ENCODE measurements at regions not wholly inside any gene's neighbourhood (a gene's known extent, or its start where the extent isn't known, plus 50 kb on each side); places are given as distances from the start of the nearest gene placed in this dataset.
A peak's percentile ranks its signal among the peaks of the same experiment; 100 is the strongest.
"Not testable (repeated sequence)": the region's sequence is repeated elsewhere in the genome, so short reads cannot be mapped to it uniquely, and the experiment has no call there.

DNA sequence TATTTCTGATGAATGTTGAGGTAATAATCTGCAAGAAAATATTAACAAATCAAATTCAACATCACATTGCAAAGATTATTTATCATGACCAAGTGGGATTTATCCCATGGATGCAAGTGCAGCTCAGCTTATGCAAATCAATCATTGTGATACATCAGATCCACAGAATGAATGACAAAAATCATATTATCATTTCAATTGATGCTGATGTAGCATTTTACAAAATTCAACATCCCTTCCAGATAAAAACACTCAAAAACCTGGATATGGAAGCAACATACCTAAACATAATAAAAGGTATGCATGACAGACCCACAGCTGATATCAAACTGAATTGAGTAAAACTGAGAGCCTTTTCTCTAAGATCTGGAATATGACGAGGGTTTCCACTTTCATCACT lies 1915.4 kb downstream of the ARAP2 start:
- DNase-seq: no peak

DNA sequence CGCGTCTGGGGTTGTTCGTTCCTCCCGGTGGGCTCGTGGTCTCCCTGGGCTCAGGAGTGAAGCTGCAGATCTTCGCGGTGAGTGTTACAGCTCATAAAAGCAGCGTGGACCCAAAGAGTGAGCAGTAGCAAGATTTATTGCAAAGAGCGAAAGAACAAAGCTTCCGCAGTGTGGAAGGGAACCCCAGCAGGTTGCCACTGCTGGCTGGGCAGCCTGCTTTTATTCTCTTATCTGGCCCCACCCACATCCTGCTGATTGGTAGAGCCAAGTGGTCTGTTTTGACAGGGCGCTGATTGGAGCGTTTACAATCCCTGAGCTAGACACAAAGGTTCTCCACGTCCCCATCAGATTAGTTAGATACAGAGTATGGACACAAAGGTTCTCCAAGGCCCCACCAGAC lies 1909.2 kb downstream of the ARAP2 start:
- not testable (repeated sequence) for DNase-seq

DNA sequence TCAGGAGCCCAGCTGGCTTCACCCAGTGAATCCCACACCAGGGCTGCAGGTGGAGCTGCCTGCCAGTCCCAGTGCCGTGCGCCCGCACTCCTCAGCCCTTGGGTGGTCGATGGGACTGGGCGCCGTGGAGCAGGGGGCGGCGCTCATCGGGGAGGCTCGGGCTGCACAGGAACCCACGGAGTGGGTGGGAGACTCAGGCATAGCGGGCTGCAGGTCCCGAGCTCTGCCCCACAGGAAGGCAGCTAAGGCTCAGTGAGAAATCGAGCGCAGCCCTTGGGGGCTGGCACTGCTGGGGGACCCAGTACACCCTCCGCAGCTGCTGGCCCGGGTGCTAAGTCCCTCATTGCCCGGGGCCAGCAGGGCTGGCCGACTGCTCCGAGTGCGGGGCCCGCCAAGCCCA lies 1908.8 kb downstream of the ARAP2 start:
- DNase-seq: not testable (repeated sequence)

DNA sequence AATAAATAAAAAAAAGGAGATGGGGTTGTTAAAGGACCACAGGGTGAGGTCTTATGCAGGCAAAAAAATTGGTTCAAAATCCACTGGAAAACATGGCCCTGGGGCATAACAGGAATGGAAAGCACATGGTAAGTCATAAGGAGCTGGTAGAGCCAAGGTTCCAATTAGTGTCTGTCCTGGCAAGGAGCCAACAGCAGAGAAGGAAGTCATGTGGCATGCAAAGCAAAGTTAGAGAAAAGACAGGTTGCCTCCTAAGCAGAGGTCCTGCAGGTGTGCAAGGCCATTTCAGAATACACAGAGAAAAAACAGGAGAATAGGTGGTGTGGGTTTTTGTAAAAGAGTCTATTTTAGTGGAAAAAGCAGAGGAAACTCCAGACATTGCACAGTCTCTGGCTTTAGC lies 1881.7 kb downstream of the ARAP2 start:
- DNase-seq: no peak

DNA sequence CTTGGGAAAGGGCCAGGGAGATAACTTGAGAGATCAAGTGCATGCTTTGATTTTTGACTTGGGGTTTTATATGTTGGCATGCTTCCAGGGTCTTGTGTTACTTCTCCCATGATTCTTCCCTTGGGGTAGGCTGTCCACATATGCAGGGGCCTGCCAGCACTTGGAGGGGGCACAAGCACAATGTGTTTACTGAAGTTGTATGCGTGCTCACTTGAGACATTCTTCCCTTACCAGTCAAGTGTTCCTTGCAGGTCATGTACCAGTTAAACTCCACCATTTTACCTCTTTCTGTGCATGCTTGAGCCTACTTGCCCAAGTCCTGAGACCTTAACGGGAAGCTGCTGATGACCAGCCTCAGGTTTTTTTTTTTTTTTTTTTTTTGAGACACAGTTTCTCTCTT lies 1880.5 kb downstream of the ARAP2 start:
- DNase-seq: no peak

DNA sequence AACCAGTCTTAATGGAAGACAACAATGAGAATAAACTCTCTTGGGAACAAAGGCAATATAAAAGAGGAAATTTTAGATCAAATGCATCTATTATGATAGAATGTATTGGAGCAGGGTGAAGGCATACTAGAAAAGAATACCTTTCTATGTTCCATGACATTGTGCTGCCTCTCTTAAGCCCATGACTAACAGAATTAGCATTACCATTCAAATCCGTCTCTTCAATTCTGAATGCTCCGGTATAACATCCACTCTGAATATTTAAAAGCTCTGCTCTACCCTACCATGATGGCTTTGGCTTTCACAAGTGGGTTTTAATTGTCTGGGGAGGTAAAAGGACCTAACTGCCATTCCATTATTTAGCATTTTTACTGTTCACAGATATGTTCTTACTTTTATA lies 1878.4 kb downstream of the ARAP2 start:
- DNase-seq: no peak

DNA sequence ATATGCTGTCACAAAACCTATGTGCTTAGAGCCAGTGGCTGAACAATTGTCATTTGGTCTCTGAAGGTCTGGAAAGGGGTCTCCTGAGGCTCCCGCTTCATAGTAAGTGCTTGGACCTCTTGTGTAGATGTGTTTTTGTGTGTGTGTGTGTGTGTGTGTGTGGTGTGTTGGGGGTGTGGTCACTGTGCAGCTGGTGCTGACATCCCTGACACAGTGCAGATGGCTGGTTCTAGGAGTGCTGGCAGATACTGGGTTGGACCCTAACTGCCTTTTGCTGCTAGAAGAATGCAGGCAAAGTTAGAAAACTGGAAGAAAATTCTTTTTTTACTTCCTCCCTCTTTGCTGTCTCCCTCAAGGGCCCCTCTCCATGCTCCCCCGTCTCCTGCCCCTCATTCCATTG lies 1872.6 kb downstream of the ARAP2 start:
- DNase-seq: no peak

DNA sequence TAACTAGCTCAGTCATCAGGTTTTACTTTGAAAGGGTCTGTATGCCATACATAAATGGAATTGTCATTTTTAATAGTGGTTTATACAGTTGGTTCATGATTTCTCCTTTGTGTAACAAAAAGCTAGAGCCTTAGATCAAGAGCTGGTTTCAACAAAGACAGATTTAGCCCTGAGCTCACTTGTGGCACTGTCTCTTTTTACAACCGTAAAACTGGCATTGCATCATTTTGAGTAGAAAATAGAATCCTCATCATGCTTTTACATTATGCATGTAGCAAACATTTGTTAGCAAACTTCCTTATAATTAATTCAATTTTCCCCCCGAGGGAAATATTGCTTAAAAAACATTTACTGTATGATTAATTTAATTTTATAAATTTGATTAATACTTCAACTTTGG lies 1871.5 kb downstream of the ARAP2 start:
- no peak for DNase-seq

DNA sequence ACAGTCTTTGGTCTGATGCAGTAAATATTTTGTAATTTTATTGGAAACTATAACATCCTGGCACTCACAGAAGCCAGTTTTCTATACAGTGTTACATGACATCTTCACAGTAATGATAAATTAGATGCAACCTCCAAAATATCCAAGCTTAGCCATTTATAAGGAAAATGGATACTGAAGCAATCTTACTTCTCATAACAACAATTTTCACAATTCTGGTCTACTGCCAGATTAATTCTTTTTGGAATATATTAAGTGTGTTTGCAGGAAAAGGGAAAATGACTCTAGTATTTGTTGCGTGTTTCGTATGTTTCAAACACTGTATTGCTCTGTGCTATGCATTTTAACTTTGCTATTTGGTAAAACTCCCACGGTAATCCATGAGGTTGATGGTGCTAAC lies 1870.9 kb downstream of the ARAP2 start:
- no peak for DNase-seq

DNA sequence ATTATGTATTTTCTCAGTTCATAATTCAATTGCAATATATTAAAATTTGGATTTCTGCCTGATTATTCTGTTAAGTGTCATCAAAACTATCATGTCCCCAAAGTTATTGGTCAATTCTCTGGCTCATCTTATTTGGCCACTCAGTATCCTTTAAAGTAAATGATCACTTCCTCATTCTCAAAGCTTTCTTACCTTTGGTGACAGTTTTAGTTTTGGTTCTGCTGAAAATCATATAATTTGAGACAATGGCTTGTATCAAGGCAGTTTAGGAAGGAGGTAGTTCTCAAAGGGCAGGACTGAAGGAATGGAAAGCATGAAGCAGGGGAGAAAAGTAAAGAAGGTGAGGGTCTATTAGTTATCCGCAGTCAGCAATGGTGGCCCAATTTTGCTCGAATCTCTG lies 1832.1 kb downstream of the ARAP2 start:
- DNase-seq: no peak

DNA sequence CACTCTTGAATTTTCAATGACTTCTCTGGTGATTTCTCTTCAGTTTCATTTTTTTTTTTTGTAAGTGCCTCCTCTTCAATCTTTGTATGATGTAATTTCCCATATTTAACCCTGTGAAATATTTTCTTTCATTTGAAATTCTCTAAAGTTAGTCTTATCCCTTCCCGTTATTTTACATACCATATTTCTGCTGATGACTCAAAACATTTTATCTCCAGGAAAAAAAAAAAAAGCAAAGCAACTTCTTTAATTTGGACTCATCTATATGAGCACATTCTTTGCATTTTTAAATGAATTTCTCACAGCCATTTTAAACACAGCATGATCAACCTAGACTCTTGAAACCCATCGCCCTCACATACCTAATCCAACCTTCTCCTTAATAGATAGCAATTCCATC lies 1831.4 kb downstream of the ARAP2 start:
- no peak for DNase-seq

DNA sequence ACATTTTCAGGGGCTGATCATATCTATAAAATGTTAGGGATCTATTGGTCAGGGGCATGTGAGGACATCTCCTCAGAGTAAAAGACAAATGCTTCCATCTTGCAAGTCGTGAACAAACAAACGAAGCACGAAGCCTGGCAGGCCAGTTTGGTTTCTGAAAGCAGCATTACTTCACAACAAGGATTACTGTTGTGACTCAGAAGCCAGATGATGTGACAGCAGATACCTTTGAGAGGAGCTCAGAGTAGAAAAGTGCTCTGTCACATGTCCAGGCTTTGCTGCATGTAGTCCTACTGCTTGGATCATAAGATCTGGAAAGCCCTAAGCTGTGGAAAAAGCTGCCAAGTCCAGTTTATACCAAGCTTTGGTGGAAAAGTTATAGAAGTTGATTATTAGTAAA lies 1827.2 kb downstream of the ARAP2 start:
- no peak for DNase-seq

DNA sequence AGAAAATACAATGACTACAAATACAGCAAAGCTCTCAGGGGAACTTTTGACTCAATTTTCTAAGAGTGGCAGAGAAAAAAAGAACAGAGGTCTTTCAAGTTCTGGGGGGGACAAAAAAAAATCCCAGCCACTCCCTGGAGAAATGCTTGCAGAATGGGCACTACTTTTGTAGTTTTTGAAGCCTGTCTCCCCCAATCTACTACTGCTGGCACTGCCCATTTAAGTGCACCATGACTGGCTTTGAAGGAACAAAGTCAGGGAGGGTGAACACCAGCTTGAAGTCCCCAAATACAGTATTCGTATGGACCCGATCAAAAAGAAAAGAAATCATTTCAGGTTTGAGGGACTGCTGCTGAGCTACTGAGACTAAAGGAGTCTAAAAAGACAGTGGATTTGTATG lies 1824.4 kb downstream of the ARAP2 start:
- DNase-seq: no peak

DNA sequence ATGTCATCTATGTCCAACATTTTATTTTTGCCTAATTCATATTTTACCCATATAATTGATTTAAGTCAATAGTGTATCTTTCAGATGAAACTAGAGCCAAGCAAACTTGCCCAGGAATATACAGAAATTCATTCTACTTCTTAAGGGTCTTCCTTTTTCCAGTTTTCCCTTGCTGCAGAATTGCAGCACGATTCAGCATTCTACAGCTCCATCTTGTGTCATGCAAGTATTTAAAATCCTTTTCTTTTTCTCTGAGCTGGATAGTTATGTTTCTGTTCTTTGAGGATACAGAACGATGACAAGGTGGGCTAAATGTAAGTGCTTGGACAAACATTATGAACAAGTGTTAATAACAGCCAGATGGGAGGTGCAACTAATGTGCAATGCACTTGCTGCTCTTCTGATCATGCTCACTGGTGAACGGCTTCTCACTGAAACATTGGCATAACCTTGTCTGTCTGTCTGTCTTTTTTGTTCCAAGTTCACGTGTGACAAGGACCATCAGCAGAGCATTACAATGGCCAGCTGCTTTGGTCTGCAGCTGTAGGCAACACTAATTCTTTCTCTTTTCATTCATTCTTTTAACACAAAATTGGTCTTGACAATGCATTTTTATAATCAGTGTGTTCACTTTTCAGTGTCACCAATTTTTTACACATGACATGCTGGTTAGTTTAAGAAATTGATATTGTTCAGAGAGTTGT lies 1821.7 kb downstream of the ARAP2 start:
- DNase-seq: peak; percentile 76

DNA sequence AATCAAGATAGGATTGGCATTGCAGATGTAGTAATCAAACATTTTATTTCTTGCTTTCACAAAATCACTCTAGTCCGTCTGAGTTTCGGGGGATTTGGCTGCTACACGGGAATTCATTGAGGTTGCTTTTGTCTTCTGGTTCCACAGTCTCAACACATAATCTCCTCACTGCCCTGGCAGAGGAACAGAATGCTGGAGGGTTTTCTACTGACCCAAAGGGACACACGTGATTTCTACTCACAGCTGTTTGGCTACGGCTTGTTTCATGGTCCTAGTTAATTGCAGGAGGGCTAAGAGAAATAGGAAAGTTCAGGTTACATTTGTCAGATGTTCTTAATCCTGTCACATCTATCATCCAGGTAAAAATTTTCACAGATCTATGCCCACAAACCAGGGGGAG lies 1811.6 kb downstream of the ARAP2 start:
- DNase-seq: no peak

DNA sequence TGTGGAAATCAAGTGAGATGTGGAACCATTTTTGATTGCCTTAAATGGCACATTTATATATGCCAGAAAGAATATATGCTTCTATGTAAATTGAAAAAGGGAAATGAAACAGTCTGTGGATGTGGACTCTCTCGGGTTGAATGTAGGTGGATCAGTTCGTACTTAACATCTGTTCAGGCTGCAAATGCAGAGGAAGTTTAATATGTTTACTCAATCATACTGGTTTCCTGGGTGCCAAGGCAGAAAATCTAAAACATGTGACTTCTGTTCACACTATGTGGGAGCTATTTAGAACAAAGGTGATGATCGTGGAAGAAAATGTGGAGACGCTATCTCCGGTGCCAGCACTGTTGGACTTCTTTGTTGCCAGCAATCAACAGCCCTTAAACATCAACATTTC lies 1809.9 kb downstream of the ARAP2 start:
- not testable (repeated sequence) for DNase-seq

DNA sequence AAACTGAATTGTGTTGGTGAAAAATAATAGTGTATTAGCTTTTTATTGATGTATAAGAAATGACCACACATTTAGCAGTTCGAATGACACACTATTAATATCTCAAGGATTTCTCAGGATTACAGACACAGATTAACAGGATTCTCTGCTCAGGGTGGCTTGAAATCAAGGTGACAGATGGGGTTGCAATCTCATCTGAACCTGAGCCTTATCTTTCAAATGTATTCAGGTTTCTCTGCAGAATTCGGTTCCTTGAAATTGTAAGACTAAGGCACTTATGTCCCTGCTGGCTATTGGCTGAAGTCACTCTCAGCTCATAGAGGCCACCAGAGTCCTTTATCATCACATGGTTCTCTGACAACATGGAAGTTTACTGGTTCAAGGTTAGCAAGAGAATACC lies 1780.1 kb downstream of the ARAP2 start:
- no peak for DNase-seq

DNA sequence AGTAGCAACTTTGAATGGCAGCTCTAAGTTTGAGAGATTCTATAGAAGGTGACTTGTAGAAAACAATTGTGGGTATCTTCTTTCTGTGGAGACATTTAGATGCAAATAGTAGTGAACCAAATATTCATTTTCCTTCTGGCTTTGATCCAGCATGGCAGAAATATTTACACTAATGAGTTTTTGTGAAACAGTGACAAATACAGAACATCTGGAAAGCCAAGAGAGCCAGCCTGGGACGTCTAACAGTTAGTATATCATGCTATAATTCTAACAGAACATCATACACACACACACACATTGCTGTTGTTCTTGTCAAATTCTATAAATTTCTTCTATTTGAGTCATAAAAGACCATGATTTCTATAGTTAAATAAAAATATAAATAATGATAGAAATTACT lies 1777.9 kb downstream of the ARAP2 start:
- no peak for DNase-seq

DNA sequence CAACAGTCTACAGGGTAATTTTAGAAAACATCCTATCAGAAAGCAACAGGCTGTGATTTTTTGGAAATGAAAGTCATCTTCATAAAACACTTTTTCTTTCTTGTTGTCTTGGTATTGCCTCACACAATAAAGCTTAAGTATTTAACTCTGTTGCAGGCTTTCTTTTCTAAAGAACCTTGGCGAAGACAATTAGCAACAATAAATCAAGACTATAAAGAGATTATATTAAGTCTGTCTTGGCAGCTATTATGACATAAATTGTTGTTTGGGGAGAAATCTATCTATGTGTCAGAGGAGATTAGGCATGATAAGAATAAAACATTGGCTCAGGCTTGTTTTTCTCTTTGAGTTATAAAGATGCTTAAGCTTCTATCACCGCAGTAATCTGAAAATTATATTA lies 1774.8 kb downstream of the ARAP2 start:
- no peak for DNase-seq

DNA sequence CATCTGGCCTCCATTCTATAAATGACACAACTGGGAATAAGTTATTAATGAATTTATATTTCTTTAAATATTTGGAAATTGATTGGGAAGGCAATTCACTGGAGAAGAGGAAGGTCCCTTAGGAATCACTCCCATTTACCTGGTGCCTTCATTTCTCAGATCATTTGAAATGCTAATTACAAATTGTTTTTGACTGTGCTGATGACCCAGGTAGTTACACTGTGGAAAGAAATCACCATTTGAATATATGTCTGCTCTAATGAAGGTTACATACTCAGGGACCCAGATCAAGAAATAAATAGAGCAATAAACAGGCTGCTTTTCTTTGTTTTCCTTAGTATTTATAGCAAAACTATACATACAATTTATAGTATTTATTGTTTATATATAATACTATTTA lies 1759.1 kb downstream of the ARAP2 start:
- DNase-seq: no peak

DNA sequence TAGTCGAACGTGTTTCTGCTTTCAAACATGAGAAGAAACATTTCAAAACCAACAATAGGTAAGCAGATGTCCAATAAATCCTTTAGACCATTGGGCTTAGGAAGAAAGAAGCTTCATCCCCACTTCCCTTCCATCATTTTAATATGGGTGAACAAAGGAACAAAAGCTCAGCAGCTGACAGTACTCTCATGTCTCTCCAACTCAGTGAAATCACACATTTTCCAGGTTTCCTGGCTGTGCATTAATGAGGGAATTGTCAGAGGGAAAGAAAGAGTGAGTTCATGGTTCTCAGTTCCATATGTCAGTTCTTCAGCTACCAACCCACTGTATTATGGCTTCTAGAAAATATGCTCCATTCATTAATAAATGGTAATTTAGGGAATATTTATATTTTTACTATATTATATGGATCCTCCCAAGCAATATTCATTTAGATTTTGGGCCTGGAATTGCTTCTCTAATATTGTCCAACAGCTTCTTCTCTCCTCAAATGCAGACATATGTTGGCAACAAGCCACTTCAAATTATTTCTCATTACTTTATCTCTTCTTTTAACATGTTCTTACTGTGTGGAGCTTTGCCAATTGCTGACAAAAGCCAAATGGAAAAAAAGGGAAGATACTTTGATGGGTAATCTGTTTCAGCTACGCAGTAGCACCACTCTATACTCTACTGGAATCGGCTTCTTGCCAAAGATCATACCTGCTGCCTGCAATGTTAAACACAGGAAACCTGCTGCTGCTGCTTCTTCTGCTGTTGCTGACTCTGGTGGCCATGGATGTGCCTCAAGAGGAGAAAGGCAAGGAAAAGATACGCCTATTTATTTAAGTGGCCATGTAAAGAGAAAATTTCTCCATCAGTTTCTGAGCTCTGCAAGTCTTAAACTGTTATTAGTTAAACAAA lies 1757.6 kb downstream of the ARAP2 start:
- peak; percentile 12 for DNase-seq

DNA sequence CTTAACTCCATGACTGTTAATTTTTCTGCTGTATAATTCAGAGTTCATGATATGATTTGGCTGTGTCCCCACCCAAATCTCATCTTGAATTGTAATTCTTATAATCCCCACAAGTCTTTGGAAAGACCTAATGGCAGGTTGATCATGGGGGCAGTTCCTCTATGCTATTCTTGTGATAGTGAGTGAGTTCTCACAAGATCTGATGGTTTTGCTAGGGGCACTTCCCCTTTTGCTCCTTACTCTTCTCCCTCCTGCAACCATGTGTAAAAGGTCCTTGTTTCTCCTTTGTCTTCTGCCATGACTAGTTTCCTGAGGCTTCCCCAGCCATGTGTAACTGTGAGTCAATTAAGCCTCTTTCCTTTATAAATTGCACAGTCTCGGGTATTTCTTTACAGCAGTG lies 1751.9 kb downstream of the ARAP2 start:
- DNase-seq: no peak

DNA sequence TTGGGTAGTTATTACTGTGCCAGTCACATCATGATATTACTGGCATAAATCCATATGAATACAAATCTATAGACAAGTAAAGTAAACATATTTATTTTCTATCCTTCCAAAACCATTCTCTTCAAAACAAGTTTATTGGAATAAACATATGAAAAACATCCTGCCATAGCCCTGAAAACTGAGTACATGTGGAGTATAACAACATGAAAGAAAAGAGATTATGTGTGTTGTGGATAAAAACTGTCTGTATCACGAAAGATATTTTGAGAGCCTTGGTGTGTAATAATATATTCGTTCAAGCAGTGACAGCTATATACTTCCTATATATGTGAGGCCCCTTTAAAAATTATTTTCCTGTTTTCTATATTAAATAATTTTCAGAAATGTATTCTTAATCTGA lies 1742.2 kb downstream of the ARAP2 start:
- DNase-seq: no peak

DNA sequence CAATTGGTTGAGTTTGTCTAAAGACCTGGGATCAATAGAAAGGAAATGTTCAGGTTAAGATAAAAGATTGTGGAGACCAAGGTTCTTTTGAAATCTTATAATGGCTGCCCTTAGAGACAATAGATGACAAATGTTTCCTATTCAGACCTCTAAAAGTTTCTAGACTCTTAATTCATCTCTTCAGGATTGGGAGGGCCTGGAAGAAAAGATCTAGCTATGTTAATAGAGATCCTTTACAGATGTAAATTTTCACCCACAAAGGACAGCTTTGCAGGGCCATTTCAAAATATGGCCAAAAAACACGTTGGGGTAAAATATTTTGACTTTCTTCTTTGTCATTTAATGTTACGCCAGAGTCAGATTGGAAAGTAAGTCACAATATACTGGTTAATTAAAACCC lies 1739.6 kb downstream of the ARAP2 start:
- DNase-seq: not testable (repeated sequence)
